ENCODE measurements at regions not wholly inside any gene's neighbourhood (a gene's known extent, or its start where the extent isn't known, plus 50 kb on each side); places are given as distances from the start of the nearest gene placed in this dataset.

GRCh38 chr1:34671887-34672286 is 83.0 kb upstream of the GJB5 start:
- DNase-seq, result no peak

DNA sequence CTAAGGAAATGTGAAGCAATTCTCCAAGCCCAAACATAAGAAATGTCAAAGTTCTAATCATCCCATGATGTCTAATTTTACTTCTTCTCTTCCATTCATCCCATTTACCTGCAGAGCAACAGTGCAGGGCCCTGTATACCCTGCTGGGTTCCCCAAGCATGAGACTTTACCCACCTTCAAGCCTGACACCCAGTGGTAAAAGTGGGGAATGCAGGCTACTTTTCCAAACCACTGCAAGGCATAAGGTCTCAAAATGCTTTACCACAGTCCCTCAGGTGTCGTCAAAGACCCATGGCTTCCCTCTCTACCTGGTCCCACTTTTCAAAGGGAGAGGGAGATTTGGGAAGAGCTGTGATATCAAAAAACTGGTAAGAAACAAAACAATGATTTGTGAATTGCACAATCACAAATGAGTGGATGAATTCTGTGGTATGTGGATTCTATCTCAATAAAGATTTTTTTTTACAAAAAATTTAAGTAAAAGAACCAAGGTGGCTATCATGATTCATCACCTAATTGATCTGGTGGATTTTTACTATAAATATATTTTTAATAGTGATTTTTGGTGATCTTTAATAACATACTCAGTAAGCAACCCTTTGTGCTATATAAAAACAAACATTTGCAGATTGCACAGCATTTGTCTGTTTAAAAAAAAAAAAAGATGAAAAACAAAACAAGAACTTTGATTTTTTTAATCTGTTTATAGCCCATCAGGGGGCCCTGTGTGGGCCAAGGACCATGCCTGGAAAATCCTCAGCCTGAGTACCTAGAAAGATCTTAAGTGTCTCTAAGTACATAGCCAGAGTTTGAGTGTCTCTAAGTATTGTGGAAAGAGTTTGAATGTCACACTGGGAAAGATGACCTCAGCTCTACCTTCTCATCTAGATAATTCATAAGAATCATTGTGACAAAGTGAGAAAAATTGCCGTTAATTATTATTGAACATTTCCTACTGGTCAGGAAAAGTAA is 73.1 kb upstream of the GJB5 start:
- DNase-seq, result peak; percentile 26

- no peak for DNase-seq
Measured at GRCh38 chr1:34682452-34683223, 72.2 kb upstream of the GJB5 start.

- no peak for DNase-seq
Measured at GRCh38 chr1:34683616-34684015, 71.2 kb upstream of the GJB5 start.

DNA sequence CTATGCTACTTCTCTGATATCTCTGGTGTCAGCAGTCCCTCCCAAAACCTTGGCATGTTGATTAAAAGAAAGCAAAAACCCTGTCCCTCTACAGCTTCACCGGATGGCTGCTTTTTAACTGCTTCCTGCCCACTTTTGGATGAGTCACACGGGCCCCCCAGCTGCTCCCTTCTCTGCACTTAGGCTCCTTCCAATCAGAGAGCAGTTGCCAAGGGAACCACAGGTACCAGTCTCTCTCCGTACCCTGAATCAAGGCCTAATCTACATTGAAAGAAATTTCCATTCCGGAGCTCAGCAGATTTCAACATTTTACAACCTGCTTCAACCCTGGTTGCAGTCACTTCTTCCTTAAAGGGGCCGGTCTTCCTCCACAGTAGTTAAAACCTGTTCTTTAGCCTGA is 70.6 kb upstream of the GJB5 start:
- no peak for DNase-seq

- no peak for DNase-seq
Measured at GRCh38 chr1:34685225-34685624, 69.6 kb upstream of the GJB5 start.

DNA sequence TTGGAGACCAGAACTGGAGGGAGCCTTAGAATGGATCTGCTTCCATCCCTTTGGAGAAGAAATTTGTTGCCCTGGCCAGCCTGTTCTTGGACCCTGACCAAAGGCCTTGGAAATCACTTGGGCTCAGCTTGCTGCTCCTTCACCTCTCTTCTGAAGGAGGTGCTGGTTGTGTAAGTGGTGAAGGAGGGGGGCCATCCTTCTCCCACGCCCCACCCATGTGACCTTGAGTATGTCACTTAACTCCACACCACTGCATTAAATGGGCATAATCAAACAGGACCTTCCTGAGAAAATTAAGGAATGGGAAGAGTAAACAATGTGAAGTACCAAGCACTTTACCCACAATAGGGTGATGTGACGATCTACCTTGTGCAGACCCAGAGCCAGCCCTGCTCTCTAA is 68.3 kb upstream of the GJB5 start:
- DNase-seq, result no peak

GRCh38 chr1:34688006-34688741 is 66.7 kb upstream of the GJB5 start:
- no peak for DNase-seq

DNA sequence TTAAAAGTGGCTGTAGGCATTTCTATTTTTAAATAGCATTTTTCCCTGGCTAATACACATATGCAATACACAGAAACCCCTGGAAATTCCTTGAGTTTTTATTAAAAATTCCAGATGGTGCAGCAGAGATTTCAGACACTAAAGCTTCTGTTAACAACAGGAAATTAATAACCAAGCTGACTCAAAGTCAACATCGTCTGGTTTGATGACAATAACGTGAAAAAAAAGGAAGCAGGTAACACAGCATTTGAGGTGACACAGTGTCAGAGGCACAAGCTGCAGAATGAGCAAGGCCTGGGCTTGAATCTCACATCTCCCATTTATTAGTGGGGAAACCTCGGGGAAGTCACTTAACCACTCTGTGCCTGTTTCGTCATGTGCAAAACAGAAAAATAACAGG is 64.6 kb upstream of the GJB5 start:
- no peak for DNase-seq

- DNase-seq, result no peak
Measured at GRCh38 chr1:34693081-34693480, 61.8 kb upstream of the GJB5 start.

GRCh38 chr1:34694383-34694782 is 60.5 kb upstream of the GJB5 start:
- DNase-seq, result no peak

- no peak for DNase-seq
Measured at GRCh38 chr1:34695580-34695979, 59.3 kb upstream of the GJB5 start.

DNA sequence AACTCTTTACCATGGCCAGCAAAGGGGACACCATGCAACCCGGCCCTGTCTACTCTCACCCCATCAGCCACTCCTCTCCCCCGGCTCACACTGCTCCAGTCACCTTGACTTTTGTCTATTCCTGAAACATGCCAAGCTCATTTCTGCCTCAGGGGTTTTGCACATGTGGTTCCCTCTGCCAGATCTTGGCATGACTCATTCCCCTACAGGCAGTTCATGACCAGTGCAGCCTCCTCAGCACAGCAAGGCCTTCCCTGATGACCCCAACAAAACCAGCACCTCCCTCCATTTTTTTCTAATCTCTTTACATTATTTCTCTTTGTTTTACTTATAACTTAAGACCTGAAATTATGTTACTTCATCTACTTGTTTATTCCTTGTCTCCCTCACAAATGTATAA is 58.6 kb upstream of the GJB5 start:
- DNase-seq, result peak; percentile 57

- DNase-seq, result no peak
Measured at GRCh38 chr1:34696981-34697380, 57.9 kb upstream of the GJB5 start.

DNA sequence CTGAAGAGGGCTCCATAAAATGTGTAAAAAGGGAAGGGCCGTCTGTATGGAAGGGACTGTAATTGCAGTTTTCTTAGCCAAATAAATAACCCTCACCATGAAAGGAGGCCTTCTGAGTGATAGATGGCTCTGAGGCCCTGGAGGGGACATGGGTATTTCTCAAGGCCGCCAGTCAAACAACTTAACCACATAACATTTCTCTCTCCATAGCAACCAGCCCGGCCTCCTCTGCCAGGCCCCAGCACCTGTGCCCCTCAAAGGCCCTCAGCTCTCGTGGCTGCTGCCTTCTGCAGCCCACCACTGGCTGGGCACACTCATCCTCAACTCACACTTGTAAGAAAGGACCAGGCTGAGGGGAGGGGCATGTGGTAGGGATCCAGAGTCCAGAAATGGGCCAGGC is 57.0 kb upstream of the GJB5 start:
- DNase-seq, result no peak

GRCh38 chr1:34701326-34702060 is 53.4 kb upstream of the GJB5 start:
- no peak for DNase-seq

Measured in EL (cell line).